NT2/D1 (cell line): ENCODE measurements at regions not wholly inside any gene's neighbourhood (a gene's known extent, or its start where the extent isn't known, plus 50 kb on each side); places are given as distances from the start of the nearest gene placed in this dataset.

Experiments
- SUZ12 ChIP-seq: IDR thresholded peaks from 2 replicates; pipeline ENCODE4 v1.6.1; 2011; ENCODE audit not compliant: insufficient read length, insufficient read depth; ENCODE audit errors: extremely low read depth
- ZNF274 ChIP-seq: IDR thresholded peaks from 2 replicates; pipeline ENCODE4 v1.6.1; 2011; ENCODE audit warnings: mild to moderate bottlenecking, low read depth, low read length

DNA sequence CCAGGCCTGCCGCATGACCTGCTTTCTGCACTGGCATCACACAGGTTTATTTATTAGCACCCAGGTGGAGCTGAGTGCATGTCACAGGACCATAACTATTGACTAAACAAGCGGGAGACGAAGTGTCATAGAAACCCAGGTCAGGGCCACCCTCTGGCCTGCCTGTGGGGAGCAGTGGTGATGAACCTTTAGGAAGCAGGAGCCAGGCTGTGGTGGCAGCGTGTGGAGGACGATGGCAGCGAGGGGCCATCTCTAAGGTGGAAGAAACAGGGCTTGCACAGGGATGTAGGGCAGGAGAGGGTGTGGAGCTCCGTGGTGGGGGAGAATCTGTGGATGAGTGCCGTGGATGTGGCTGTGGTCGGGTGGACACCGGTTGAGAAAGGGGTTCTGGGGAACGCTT, 275.3 kb downstream of the TEX29 start:
- TF ChIP-seq ZNF274 (no peak), SUZ12 (no peak)
